ENCODE measurements at regions not wholly inside any gene's neighbourhood (a gene's known extent, or its start where the extent isn't known, plus 50 kb on each side); places are given as distances from the start of the nearest gene placed in this dataset.
"Not testable (repeated sequence)": the region's sequence is repeated elsewhere in the genome, so short reads cannot be mapped to it uniquely, and the experiment has no call there.

- no peak for DNase-seq
These were observed 688.6 kb downstream of the GALC start for GRCh38 chr14:87304404-87304803.

GRCh38 chr14:87286826-87287225 is 706.2 kb downstream of the GALC start:
- no peak for DNase-seq

GRCh38 chr14:87286191-87286590 is 706.8 kb downstream of the GALC start:
- no peak for DNase-seq

GRCh38 chr14:87285506-87285905 is 707.5 kb downstream of the GALC start:
- DNase-seq = no peak

GRCh38 chr14:87283547-87283946 is 709.4 kb downstream of the GALC start:
- no peak for DNase-seq

GRCh38 chr14:87282266-87282665 is 710.7 kb downstream of the GALC start:
- no peak for DNase-seq

GRCh38 chr14:87278415-87278814 is 714.6 kb downstream of the GALC start:
- DNase-seq = no peak

GRCh38 chr14:87271331-87271730 is 721.7 kb downstream of the GALC start:
- DNase-seq = no peak

GRCh38 chr14:87268997-87269396 is 724.0 kb downstream of the GALC start:
- no peak for DNase-seq

- no peak for DNase-seq
These were observed 728.2 kb downstream of the GALC start for GRCh38 chr14:87264796-87265195.

GRCh38 chr14:87264272-87264785 is 728.7 kb downstream of the GALC start:
- no peak for DNase-seq

GRCh38 chr14:87261621-87262020 is 731.4 kb downstream of the GALC start:
- DNase-seq = no peak

GRCh38 chr14:87260460-87260859 is 732.5 kb downstream of the GALC start:
- DNase-seq = no peak

GRCh38 chr14:87257421-87257820 is 735.6 kb downstream of the GALC start:
- DNase-seq = no peak

- no peak for DNase-seq
These were observed 737.9 kb downstream of the GALC start for GRCh38 chr14:87255058-87255457.

- DNase-seq = no peak
These were observed 738.6 kb downstream of the GALC start for GRCh38 chr14:87254331-87254874.

GRCh38 chr14:87253791-87254190 is 739.2 kb downstream of the GALC start:
- not testable (repeated sequence) for DNase-seq

- no peak for DNase-seq
These were observed 740.9 kb downstream of the GALC start for GRCh38 chr14:87252103-87252502.

GRCh38 chr14:87251011-87251410 is 742.0 kb downstream of the GALC start:
- DNase-seq = no peak

- DNase-seq = no peak
These were observed 751.8 kb downstream of the GALC start for GRCh38 chr14:87241018-87241768.

- DNase-seq = not testable (repeated sequence)
These were observed 752.7 kb downstream of the GALC start for GRCh38 chr14:87240319-87240718.

GRCh38 chr14:87233806-87234384 is 759.1 kb downstream of the GALC start:
- no peak for DNase-seq

- no peak for DNase-seq
These were observed 759.7 kb downstream of the GALC start for GRCh38 chr14:87233266-87233665.

- DNase-seq = no peak
These were observed 761.5 kb downstream of the GALC start for GRCh38 chr14:87231336-87232026.

Data from CD4-positive, alpha-beta T cell treated with Interferon alpha-2 for 1 hour (primary cell).